ENCODE measurements at regions not wholly inside any gene's neighbourhood (a gene's known extent, or its start where the extent isn't known, plus 50 kb on each side); places are given as distances from the start of the nearest gene placed in this dataset.

DNA sequence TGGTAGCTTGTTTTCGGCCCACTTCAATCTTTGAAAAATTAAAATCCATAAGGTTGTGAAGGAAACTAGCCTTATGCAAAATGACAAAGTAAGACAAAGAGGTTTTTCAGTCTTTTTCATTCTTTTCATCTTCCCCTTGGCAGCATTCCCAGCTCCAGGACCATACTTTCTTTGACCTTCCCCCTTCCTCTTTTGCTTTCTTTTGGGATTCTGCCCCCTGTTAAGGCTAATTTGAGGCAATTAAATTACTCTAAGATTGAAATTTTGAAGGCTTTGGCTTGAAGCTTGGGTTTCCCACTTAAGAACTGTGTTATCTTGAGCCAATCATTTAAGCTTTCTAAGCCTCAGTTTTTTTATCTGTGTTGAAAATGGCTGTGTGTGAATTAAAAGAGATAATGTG lies 124.9 kb downstream of the DACT1 start:
- intact Hi-C loops (cut with DNase I): no loop called here
- no peaks in the 10 kb centered on the region for H3K36me3 ChIP-seq (ENCODE audit: control insufficient read depth in 2 of 3, insufficient read depth in 3 of 3, low read length in 3 of 3)
- H3K4me3 ChIP-seq (ENCODE audit: low read length in 3 of 3): no peak overlapping the region
- TF ChIP-seq, protein P1, sequence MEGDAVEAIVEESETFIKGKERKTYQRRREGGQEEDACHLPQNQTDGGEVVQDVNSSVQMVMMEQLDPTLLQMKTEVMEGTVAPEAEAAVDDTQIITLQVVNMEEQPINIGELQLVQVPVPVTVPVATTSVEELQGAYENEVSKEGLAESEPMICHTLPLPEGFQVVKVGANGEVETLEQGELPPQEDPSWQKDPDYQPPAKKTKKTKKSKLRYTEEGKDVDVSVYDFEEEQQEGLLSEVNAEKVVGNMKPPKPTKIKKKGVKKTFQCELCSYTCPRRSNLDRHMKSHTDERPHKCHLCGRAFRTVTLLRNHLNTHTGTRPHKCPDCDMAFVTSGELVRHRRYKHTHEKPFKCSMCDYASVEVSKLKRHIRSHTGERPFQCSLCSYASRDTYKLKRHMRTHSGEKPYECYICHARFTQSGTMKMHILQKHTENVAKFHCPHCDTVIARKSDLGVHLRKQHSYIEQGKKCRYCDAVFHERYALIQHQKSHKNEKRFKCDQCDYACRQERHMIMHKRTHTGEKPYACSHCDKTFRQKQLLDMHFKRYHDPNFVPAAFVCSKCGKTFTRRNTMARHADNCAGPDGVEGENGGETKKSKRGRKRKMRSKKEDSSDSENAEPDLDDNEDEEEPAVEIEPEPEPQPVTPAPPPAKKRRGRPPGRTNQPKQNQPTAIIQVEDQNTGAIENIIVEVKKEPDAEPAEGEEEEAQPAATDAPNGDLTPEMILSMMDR (IDR thresholded peaks at IDR 0.05; ENCODE audit: borderline replicate concordance, extremely low read depth, insufficient read depth): no peak
- DNase-seq (no peak), FAIRE-seq (no peak)
- no peaks in the 10 kb centered on the region for H3K9me3 ChIP-seq (ENCODE audit: control insufficient read depth in 2 of 3, insufficient read depth in 1 of 3, low read length in 3 of 3)
- no peaks in the 10 kb centered on the region for H3K27me3 ChIP-seq (ENCODE audit: control insufficient read depth, insufficient read depth, low read length)
- H3K4me1 ChIP-seq (ENCODE audit: control insufficient read depth in 2 of 3, insufficient read depth in 2 of 3, low read depth in 1 of 3, low read length in 3 of 3): peaks cover 0 to 2% (median 0%) of the 10 kb centered on the region in 3 donors
- no peak overlapping the region for H3K9ac ChIP-seq (ENCODE audit: low read length in 3 of 3)
- no peak overlapping the region for H3K27ac ChIP-seq (ENCODE audit: low read depth in 2 of 2, low read length in 2 of 2)

DNA sequence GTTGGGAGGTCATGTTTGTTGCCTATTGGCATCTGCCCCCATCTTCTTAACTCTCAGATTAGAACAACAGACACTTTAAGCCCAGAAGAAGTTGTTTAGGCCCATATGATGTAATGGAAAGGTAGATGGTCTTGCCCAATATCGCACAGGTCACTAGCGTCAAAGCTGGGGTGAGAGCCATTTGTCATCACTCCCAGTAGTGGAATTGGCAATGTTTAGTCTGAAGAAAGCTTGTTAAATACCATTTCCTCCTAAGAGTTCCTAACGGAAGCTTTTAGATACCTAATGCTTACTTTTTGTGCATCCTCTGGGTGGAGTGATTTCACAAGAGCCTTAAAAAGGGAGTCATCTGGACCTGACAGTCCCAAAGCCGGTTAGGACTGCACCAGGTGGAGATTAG lies 125.4 kb downstream of the DACT1 start:
- Histone ChIP-seq H3K4me3 (ENCODE audit: low read length in 3 of 3) (no peak overlapping the region), H3K36me3 (ENCODE audit: control insufficient read depth in 2 of 3, insufficient read depth in 3 of 3, low read length in 3 of 3) (no peaks in the 10 kb centered on the region), H3K27ac (ENCODE audit: low read depth in 2 of 2, low read length in 2 of 2) (no peak overlapping the region), H3K9ac (ENCODE audit: low read length in 3 of 3) (no peak overlapping the region), H3K9me3 (ENCODE audit: control insufficient read depth in 2 of 3, insufficient read depth in 1 of 3, low read length in 3 of 3) (no peaks in the 10 kb centered on the region), H3K27me3 (ENCODE audit: control insufficient read depth, insufficient read depth, low read length) (no peaks in the 10 kb centered on the region), H3K4me1 (ENCODE audit: control insufficient read depth in 2 of 3, insufficient read depth in 2 of 3, low read depth in 1 of 3, low read length in 3 of 3) (peaks cover 0 to 2% (median 0%) of the 10 kb centered on the region in 3 donors)
- DNase-seq: no peak
- TF ChIP-seq, protein P1 (IDR thresholded peaks at IDR 0.05; ENCODE audit: borderline replicate concordance, extremely low read depth, insufficient read depth): no peak
- intact Hi-C loops (cut with DNase I): no loop called here
- FAIRE-seq: no peak

DNA sequence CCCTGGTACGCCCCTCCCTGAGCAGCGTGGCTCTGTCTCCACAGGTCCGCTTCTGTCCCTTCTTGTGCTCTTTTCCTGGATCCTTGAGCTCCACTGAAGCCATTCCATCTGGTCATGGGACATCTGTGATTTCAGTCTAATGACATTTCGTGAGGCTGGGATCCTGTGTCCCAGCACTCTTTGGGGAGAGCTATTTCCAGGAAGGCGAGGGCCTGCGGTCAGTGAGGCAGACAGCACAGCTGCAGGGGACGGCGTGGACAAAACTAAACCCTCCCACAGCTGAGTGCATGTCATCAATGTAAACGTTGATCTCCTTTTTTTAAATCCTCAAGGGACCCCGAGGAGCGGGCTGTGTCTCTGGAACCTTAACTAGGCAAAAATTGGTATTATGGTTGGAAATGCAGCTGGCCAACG lies 127.7 kb downstream of the DACT1 start:
- Histone ChIP-seq H3K9ac (ENCODE audit: low read length in 3 of 3) (no peak overlapping the region), H3K27me3 (ENCODE audit: control insufficient read depth, insufficient read depth, low read length) (no peaks in the 10 kb centered on the region), H3K4me1 (ENCODE audit: control insufficient read depth in 2 of 3, insufficient read depth in 2 of 3, low read depth in 1 of 3, low read length in 3 of 3) (peaks cover 0 to 2% (median 0%) of the 10 kb centered on the region in 3 donors), H3K36me3 (ENCODE audit: control insufficient read depth in 2 of 3, insufficient read depth in 3 of 3, low read length in 3 of 3) (no peaks in the 10 kb centered on the region), H3K27ac (ENCODE audit: low read depth in 2 of 2, low read length in 2 of 2) (peak overlapping the region in 1 of 2 donors; percentile 48), H3K9me3 (ENCODE audit: control insufficient read depth in 2 of 3, insufficient read depth in 1 of 3, low read length in 3 of 3) (no peaks in the 10 kb centered on the region), H3K4me3 (ENCODE audit: low read length in 3 of 3) (no peak overlapping the region)
- intact Hi-C loops (cut with DNase I): no loop called here
- FAIRE-seq: no peak
- DNase-seq: peak; percentile 65 to 88 (median 78)
- TF ChIP-seq, protein P1 (IDR thresholded peaks at IDR 0.05; ENCODE audit: borderline replicate concordance, extremely low read depth, insufficient read depth): no peak

DNA sequence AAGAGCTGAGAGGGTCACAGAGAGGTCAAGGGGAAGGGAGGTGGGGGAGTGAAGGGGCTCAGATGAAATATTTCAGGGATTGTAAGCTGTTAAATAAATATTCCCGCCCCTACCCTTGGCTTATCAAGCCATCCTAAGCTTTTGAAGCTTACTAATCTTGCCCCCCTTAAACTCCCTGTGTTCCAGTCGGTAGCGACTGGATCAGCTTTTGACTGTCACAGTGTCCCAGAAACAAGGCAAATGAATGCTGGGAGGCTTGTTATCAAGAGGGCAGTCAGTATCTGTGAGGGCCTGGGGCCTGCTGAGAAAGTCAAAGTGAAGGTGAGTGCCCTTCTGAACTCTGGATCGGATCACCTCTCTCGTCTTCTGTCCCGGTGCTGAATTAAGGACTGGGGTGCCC lies 128.1 kb downstream of the DACT1 start:
- TF ChIP-seq, protein P1 (IDR thresholded peaks at IDR 0.05; ENCODE audit: borderline replicate concordance, extremely low read depth, insufficient read depth): no peak
- no peak for FAIRE-seq
- H3K27ac ChIP-seq (ENCODE audit: low read depth in 2 of 2, low read length in 2 of 2): no peak overlapping the region
- H3K9me3 ChIP-seq (ENCODE audit: control insufficient read depth in 2 of 3, insufficient read depth in 1 of 3, low read length in 3 of 3): no peaks in the 10 kb centered on the region
- H3K27me3 ChIP-seq (ENCODE audit: control insufficient read depth, insufficient read depth, low read length): no peaks in the 10 kb centered on the region
- H3K4me1 ChIP-seq (ENCODE audit: control insufficient read depth in 2 of 3, insufficient read depth in 2 of 3, low read depth in 1 of 3, low read length in 3 of 3): peaks cover 0 to 2% (median 0%) of the 10 kb centered on the region in 3 donors
- no peak for DNase-seq
- H3K4me3 ChIP-seq (ENCODE audit: low read length in 3 of 3): no peak overlapping the region
- H3K36me3 ChIP-seq (ENCODE audit: control insufficient read depth in 2 of 3, insufficient read depth in 3 of 3, low read length in 3 of 3): no peaks in the 10 kb centered on the region
- no peak overlapping the region for H3K9ac ChIP-seq (ENCODE audit: low read length in 3 of 3)
- intact Hi-C loops (cut with DNase I): no loop called here

All from kidney (tissue), 13 donors.